Stimulated activated CD4-positive, alpha-beta T cell treated with anti-CD3 and anti-CD28 coated beads, Interleukin-15, amount 100 ng/mL, for 1 hour (primary cell): ENCODE measurements at regions not wholly inside any gene's neighbourhood (a gene's known extent, or its start where the extent isn't known, plus 50 kb on each side); places are given as distances from the start of the nearest gene placed in this dataset.

Experiments used
- DNase-seq, 2 donors: peaks; one replicate each; pipeline ENCODE4 v3.0.0-alpha.2; 2020; ENCODE audit warnings: low read depth in 1 of 2, low spot score in 1 of 2

DNA sequence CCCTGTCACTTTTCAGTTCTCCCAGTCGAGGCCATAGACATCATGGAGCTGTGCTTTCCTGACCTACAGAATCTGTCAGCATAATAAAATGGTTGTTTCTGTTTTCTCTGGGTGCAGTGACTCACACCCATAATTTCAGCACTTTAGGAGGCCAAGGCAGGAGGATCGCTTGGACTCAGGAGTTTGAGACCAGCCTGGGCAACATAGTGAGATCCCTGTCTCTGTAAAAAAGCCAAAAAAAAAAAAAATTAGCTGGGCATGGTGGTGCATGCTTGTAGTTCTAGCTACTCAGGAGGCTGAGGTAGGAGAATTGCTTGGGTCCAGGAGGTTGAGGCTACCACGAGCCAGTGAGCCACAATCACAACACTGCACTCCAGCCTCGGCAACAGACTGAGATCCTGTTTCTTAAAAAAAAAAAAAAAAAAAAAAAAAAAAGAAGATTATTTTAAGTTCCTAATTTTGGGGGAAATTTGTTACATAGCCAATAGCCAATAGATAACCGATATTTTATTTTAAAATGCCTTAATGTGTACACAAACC, 196.2 kb downstream of the ADSS2 start:
- DNase-seq, result no peak

DNA sequence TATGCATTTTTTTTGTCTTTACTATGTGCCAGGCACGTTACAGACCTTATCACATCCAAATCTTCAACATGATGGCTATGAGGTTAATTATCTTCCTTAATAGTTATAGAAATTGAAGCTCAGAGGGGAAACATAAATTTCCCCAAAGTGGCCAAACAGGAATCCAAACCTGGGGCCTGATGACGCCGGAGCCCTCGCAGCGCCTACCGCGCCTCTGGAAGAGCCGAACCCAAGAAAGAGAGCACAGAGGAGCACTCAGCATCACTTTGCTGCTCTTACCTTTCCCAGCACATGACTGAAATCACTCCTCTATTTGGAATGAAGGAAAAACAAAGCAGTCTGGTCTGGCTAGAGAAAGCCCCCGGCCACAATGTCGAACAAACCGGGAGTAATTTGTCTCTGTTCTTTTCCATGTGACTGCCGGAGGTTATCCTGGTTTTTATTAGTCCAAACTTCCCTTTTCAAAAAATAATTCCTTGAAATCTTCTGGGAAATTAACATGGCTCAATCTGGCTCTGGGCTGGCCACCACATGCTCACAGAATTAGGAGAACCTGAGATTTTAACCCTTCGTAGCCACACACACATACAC, 195.5 kb downstream of the ADSS2 start:
- no peak for DNase-seq

DNA sequence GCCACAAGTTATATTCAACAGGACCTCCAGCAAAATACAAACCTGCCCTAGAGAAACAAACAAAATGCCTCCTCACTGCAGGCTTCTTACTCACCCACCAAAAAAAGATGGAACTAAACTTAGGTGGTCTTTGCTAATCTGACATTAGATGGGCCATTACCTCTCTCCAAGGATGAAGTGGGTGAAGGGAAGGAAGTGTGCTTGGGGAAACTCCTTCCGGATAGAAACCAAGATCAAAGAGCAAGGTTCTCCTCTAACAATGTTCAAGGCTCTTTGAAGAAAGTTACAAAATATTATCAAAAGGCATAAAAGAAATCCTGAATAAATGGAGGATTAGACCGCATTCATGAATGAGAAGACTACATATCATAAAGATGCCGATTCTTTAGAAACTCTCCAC, 187.5 kb downstream of the ADSS2 start:
- DNase-seq, result no peak

DNA sequence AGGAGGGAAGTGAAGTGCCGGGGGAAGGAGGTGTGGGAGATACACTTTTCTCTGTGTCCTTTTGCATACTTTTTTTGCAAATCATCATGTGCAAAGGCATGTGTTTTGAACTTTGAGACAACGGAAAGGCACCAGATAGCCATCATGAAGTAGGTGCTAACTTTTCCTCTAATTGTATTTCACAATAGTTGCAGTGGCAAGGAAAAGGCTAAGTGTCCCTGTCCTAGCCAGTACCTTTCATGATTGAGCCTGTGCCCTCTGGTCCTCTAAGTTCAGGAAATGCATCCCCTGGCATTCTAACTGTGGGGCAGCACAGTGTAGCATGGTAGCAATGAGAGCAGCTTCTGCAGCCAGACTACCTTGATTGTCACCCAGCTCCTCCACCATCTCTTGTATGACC, 186.2 kb downstream of the ADSS2 start:
- no peak for DNase-seq

DNA sequence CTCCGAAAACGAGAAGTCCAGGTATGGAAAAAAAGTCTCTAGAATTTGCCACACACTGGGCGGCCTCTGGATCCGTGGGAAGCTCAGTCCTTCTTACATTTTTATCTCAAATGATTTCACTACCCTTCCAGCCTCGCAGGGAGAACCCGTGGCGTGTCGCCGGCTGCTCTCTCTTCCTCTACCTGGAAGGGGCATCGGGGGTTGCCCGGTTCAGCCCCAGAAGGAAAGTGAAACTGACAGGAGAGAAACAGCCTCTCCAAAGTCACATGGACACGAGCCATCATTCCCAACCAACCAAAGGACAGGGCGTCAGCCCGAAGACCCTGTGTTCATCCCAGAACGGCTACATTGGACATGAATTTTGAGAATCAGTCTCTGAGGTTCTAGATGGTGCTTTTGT, 182.5 kb downstream of the ADSS2 start:
- DNase-seq, result no peak

DNA sequence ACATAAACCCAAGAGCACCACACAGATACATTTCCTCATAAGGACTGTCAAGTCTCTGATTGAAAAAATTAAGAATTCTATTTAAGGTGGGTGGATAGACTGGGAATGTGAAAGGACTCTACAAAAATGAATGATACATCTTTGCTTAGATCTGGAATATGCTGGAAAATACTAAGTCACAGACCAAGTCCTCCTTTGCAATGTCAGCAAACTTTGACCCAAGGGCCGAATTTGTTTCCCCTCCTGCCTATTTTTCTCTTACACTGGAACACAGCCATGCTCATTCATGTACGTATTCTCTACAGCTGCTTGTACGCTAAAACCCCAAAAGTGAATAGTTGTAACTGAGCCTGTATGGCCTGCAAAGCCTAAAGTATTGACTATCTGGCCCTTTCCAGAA, 180.7 kb downstream of the ADSS2 start:
- DNase-seq, result no peak

DNA sequence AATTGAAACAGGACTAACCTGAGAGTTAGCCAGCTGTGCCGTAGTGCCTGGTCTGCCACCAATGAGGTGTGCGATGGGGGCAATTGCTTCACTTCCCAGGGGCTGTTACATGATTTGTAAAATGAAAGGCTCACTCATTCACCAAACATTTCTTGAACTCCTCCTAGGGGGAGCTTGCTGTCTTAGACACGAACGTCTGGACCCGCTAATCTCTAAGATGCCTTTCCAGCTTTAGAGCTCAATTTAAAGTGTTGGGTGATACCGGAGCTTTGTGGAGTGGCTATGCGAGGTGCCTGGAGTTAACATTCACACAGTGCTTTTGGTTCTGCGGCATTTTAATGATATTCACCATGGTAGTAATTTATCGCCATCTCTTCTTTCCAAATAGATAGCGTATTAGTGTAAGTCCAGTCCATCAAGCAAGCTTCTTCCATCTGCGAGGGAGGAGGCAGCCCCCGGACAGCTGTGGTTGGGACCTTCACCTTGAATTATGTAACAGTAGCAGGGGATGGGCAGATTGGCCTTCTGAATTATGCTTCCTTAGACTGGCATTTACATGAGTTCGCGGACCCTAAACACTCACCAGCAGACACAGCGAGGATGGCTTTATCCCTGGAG, 179.9 kb downstream of the ADSS2 start:
- no peak for DNase-seq

DNA sequence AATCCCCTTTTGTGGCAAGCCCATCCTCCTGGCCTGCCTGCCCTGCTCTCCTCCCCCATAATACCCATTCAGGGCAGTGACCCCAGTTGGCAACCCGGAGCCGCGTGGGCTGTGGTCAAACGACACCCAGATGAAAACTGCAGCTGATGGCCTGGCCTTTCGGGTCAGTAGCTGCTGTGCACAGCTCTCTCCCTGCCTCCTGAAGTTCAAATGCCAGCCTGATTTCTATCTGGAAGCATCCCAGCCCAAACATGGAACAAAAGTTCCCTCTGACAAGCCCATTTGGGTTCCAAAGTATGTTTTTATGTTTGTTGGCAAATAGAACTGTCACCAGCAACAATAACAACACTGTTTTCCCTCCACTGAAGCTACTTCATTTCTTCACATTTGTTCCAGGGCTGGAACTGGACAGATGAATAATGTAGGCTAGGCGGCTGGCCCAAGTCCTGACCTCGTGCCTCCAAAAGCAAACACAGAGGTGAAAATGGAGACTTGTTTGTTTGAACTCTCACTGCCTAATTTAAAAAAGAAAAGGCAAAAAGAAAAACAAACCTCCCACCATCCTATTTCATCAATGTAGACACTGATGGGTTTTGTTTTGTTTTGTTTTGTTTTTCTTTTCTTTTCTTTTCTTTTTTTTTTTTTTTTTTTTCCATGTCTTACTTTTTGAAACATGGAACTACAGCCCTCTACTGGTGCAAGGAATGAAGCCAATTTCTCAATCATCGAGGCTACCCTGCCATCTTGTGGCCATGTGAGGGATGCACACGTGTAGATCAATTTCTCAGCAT, 179.0 kb downstream of the ADSS2 start:
- DNase-seq, result peak; percentile 33 to 50

DNA sequence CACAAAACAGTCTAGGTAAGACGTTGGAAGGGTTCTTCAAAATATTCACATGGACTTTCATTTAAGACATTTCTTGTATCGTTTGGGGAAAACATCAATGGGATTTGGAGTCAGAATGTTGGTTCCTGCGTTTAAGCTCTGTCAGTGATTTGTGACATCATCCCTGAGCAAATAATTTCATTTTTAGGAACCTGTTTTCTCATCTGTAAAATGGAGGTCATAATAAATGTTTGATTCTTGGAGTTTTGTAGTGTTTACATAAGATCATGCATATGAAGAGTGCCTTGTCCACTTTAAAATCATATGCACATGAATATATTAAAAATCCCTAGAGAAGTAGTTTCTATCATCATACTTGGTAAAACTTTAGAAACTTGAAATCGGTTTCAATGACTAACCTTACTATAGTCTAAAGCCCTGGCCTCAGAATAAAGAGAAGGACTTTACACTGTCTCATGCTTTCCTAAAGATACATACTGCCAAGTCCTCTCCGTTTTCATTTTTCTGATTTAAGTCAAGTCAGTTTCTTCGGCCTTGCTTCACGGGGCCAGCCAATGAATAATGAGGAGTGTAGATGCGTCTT, 178.4 kb downstream of the ADSS2 start:
- no peak for DNase-seq

DNA sequence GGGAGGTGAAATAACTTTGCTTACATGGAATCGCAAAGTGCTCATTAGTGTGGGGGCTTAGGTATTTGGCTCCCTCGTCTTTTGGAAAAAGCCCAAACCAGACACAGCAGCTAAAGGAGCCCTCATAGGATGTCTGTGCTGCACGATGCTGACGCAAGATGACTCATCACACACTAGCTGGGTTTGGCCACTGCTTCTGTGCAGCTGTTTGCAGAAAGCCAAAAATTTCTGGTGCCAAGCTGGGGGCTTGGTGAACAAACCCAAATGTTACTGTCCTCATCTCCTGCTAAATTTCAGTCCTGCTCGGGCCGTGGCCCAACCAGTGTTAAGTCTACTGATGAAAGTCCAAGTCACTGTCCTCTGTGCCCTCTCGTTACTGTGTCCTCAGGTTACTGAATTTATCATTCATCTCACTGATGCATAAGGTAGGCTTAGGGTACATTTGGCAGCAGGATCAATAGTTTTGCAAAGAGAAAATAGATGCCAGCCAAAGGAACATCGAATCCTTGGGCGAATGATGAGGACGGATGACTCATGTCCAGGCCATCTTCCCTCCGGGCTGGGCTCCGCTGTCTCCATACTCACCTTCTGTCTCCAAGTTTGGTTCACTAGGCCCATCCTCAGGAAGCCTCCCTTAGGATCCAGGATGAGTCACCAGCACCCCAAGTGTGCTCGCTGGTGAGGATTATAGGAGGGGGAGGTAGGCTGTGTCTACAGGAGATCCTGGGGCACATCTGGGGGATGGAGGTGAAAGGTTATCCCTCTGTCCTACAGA, 177.7 kb downstream of the ADSS2 start:
- no peak for DNase-seq

DNA sequence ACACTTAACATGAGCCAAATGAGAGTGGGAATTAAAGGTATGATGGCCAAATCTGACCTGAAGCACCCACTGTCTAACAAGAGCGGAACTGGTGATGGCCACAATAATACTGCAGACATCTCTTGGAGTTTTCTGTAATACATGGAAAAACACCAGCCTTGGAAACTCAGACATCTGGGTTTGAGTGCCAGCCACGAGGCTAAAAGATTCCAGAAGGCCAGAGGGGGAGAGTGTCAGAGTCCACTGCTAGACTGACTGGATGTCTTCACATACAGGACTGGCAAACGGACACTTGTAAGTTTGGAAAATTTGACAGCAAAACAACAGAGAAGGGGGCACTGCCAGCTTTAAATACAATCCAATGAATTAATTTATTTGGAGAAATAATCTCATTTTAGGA, 175.1 kb downstream of the ADSS2 start:
- no peak for DNase-seq

DNA sequence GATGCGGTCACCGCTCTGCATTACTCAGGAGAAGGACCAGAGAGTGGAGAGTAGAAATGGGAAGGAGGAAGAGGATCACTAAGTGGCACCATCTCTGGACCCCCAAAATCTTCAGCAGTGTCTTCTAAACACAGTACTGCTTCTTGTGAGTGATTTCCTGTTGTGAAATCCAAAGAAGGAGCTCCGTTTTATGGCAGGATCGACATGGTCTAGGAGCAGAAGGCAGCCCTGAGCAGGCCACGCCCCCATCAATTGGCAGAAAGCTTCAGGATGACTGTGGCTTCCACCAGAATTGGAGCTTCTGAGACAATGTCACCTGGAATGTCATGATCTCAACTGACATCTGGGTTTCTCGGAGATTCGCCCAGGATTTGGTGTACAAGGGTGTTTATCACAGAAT, 171.5 kb downstream of the ADSS2 start:
- DNase-seq, result no peak

DNA sequence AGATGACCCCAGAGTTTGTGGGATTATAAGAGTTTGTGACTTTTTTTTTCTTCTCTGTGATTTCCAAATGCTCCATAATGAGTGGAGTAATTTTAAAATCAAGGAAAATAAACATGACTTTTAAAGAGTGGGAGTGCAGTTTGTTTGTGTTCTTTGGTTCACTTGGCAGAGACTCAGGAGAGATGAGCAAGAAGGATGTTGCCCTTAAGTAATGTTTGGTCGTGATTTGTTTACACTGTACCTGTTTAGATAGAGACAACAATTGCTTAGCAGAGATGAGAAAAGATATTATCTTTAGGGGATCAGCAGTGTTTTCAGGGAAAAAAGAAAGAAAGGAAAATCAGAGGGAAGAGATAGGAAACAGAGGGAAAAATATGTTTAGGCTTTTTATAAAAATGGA, 170.8 kb downstream of the ADSS2 start:
- no peak for DNase-seq

DNA sequence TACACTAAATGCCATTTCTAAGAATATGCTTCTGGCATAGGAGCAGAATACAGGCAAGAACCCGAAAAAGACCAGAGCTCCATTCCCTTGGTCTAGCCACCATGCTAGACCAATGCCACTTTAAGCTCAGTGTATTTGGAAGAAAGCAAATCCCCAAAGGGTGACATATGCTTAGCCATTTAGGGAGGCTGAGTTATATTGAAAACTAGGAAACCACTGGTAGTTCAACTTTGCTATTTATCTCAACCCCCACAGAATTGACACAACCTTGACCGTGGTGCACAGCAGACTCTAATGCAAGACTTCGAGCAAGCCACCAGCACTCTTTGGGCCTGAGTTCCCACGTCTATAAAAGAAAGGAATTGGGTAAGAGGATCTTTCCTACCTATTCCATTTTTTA, 167.9 kb downstream of the ADSS2 start:
- DNase-seq, result no peak

DNA sequence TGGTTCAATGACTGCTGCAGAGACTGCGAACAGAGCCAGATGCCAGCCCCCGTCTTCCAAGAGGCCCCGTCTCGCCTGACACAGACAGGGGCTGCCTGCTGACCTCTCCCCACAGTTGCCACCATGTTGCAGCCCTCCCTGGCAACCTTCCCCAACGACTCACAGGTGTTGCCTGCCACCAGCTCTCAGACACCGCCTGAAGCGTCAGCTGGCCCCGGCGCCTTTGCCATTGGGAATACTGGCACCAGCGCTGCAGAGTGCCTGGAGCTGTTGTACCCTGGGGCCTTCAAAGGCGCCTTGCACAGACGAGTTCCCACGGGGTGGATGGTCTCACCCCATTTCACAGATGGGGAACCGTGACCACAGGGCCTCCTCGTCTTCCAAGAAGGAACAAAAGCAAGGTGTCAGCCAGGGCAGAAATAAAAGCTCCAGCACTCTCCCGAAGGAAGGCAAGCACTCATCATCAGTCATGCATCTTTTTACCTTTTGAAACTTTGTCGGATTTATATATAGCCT, 167.0 kb downstream of the ADSS2 start:
- no peak for DNase-seq

DNA sequence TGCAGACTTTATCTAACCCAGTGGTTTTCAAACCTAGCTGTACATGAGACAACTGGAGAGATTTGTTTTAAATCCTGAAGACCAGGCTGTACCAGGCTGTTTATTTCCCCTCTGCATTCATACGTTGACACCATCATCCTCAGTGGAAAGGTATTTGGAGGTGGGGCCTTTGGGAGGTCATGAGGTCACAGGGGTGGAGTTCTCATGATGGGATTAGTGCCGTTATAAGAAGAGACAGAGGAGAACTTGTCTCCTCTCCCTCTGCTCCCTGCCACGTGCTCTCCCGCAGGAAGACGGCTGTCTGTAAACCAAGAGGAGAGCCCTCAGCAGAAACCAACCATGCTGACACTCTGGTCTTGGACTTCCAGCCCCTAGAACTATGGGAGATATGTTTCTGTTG, 165.4 kb downstream of the ADSS2 start:
- no peak for DNase-seq

DNA sequence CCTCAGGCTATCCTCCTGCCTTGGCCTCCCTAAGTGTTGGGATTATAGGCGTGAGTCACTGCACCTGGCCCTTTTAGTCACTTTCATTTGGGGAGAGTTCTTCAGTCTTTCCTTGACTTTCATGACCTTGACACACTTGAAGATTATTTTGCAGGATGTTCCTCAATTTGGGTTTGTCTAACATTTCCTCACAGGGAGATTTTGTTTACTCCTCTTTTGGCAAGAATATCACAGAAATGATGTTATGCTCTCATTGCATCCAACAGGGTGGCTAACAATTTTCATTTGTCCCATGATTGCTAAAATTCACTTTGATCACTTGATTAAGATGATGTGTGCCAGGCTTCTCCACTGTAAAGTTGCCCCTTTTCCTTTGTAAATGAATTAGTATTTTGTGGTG, 164.0 kb downstream of the ADSS2 start:
- no peak for DNase-seq

DNA sequence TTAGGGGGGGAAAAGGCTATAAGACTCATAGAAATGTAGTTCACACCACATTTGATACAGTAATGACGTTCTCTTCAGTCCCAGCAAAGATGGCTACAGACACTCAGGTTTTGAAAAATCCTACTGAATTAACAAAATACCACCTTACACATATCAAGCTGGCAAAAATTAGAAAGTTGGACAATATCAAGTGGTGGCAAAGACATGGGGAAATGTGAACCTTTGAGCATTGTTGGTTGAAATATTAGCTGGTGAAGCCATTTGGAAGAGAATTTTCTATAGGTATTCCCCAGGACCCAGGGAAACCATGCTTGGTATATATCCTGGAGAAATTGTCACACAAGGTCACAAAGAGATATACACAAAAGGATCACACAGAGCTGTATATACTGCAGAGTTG, 163.0 kb downstream of the ADSS2 start:
- no peak for DNase-seq

DNA sequence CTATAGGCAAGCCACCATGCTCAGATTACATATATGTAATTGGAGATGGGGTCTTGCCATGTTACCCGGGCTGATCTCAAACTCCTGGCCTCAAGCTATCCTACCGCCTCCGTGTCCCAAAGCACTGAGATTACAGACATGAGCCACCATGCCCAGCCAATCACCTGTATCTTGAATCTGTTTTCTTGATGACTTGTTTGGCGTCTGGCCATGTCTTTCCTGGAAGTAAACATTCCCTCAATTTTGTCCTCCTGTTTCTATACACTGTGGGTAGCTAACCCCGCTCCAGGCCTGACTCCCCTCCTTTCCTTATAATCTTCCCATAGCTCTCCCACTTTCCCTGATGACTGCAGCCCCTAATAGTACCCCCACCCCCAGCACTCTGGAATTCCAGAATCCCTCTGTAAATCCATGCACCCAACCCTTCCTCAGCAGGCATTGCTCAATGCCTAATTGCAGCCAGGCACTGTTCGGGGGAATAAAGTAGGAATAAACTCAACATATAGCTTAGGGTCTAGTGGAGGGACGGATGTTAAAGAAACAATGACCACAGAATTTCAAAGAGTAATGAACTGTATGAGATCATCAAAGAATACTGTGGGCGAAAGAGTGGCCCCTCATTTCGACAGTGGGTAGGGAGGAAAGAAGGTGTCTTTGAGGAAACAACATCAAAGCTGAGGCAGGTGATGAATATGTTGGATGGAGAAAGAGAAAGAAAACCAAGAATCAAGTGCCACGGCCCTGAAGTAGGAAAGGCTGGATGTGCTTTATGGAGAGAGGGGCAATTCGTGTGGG, 161.5 kb downstream of the ADSS2 start:
- no peak for DNase-seq
